ENCODE measurements at regions not wholly inside any gene's neighbourhood (a gene's known extent, or its start where the extent isn't known, plus 50 kb on each side); places are given as distances from the start of the nearest gene placed in this dataset.
"Not testable (repeated sequence)": the region's sequence is repeated elsewhere in the genome, so short reads cannot be mapped to it uniquely, and the experiment has no call there.

DNA sequence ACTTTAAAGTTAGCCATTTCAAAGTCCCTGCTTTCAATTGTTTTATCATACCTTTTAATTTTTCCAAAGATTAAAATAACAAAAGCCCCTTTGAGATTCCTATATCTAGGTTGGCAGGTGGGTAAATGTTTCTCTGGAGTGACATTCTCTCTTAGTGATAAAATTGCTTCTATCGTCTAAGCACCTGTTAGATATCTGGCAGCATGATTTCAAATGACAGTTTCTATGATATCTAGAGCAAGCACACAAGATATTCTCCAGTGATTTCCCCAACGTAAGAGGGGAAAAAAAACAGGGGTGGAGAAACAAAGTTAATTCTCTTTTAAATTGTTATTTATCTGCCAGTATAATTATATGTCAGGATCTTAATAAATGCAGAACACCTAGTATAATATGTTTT lies 610.2 kb downstream of the DSC3 start:
- no peak for DNase-seq

GRCh38 chr18:30419399-30419798 lies 623.1 kb downstream of the DSC3 start:
- DNase-seq = not testable (repeated sequence)

- no peak for DNase-seq
Measured at GRCh38 chr18:30415903-30416302, 626.6 kb downstream of the DSC3 start.

- no peak for DNase-seq
Measured at GRCh38 chr18:30409120-30409519, 633.4 kb downstream of the DSC3 start.

GRCh38 chr18:30406728-30407127 lies 635.8 kb downstream of the DSC3 start:
- no peak for DNase-seq

DNA sequence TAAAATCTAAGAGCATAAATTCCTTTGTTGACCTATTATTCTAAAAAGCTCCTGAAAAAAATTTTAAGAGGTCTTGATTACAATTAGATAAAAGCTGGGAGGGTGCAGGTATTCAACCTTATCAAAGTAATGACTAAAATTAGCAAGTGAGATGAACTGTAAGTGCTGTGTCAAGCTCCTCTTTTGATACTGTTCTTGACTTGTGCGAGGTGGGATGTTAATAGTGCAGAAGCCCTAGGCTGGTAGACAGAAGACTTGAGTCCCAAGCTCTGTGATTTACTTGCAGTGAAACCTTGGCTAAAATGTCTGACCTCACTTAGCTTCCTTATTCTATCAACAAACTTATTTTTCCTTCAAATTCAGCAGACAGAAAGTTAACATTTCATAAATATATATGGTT lies 637.5 kb downstream of the DSC3 start:
- no peak for DNase-seq

GRCh38 chr18:30404422-30404821 lies 638.1 kb downstream of the DSC3 start:
- no peak for DNase-seq

DNA sequence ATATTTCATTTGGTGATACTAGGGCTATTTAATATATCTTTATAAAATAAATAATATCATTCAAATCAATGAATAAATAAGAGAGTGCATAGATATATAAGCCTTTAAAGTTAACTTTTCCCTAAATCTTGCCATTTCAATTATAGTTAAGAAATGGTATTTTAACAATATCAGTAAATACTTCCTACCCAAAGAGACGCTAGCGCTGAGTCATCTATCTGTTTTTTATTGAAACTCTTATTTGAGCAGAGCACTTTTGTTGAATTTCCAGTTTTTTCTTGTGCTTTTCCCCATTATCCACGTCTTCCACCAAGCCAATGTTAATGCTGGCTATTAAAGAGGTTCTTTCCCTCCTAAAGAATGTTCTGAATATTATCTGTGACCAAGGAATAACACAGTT lies 639.3 kb downstream of the DSC3 start:
- DNase-seq = no peak

DNA sequence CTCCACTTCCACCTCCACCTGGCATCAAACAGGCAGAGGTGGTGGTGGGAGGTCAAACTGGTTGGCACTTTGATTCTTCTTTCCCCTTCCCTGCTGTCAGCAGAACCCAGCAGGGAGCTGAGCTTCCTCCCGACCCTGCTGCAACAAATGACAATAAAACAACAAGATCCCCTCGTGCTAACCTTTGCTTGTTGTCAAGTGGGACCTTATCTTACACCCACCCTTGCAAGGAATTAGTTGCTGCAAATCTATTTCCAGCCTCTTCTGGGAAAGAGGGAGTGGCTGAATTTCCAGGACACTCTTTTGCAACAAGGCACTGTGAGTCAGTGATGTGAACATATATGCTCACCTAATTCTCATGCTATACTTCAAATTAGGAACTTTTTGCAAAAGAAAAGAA lies 655.1 kb downstream of the DSC3 start:
- no peak for DNase-seq

DNA sequence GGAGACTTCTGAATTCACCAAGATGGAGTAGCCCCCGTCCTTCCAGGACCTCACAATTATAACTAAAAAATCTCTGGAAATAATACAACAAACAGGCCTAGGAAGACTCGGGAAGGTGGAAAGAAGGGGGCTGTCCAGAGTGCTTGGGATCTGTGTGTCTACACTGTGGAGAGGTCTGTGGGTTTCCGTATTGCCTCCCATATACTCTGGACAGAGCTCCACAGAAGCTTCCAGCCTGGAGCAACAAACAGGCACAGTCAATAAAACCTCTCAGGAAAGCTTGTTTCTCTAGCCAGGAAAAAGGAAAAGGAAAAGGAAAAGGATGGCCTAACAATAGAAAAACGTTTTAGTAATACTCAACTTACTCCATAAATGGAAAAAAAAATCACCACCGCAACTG lies 655.9 kb downstream of the DSC3 start:
- DNase-seq = no peak

DNA sequence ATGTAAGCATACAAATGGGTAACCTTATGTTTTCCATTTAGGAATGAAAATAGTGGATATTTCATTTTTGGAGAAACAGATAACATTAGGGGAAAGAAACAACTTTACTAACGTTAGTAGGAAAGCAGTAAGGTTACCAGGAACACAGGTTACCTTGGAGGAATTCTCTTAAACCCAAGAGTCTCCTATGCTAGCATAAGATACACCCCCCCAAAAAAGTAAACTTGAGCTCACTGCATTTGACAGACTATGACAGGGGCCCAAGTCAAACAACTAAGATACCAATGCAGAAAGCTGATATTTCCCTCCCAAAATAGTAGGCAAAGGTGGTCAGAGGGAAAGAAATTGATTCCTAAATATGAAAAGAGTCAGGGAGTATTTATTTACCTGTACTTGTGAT lies 656.9 kb downstream of the DSC3 start:
- no peak for DNase-seq

DNA sequence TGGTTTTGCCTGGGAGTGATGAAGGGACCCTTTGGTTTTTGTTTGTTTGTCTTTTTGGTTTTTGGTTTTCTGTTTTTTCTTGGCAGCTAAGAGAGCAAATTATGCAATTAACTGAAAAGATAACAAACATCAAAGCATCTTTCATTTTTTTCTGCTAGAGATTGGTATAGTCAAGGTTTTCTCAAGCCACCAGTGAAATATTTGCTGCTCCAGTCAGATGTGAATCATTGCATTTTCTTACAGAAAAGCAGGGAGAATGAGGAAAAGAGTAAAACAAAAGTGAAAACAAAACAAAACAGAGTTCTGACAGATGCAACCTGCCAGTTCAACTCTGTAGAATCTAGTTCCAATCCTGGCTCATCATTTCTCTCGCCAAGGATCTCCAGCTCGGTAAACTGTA lies 660.7 kb downstream of the DSC3 start:
- no peak for DNase-seq

- no peak for DNase-seq
Measured at GRCh38 chr18:30378097-30378496, 664.4 kb downstream of the DSC3 start.

- DNase-seq = no peak
Measured at GRCh38 chr18:30376515-30376914, 666.0 kb downstream of the DSC3 start.

- DNase-seq = no peak
Measured at GRCh38 chr18:30361864-30362540, 680.5 kb downstream of the DSC3 start.

DNA sequence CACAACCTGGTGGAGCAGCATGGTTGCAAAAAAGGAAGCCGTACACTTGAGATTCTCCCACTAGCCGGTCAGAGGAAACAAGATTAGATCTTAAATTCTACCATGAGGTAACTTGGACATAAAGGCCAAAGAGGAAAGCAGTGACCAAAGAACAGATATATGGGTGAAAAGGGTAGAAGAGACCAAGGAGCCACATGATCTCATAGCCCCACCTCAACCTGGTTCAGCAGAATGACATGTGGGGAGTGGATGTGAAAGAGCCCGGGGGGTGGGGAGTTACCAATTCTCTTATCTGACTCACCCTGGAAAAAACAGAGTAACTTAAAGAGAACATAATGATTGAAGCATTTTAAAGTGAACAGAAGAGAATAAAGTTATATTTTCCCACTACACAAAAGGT lies 683.0 kb downstream of the DSC3 start:
- DNase-seq = no peak

GRCh38 chr18:30358555-30358954 lies 684.0 kb downstream of the DSC3 start:
- DNase-seq = no peak

DNA sequence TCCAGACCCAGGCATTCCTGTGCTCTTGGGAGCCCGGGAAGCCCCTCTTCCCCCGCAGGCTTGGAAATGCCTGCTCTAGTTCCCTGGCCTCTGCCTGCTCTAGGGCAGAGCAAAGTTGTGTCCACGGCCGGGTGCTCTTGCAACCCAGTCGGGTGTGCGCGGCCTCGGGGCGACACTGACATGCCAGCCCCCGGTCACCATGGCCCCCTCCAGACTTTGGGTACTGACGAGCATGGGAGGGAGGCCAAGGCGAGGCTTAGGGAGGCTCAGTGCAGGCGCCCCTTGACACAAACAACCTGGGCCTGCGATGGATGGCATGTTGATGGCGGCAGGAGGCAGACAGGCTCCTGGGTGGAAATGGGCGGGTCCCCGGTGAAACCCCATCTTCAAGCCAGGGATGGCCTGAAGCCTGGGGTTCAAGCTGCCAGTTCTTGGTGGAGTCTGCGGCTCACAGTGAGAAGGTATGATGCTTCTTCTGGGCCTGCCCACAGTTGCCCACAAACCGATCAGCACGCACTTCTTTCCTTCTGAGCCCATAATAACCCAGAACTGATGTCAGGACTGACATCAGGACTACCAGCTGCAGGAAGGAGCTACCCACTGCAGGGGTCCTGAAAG lies 689.9 kb downstream of the DSC3 start:
- DNase-seq = no peak

- DNase-seq = no peak
Measured at GRCh38 chr18:30350263-30350662, 692.3 kb downstream of the DSC3 start.

- no peak for DNase-seq
Measured at GRCh38 chr18:30343090-30343489, 699.5 kb downstream of the DSC3 start.

GRCh38 chr18:30342675-30343074 lies 699.9 kb downstream of the DSC3 start:
- DNase-seq = no peak

- DNase-seq = no peak
Measured at GRCh38 chr18:30334781-30335180, 707.8 kb downstream of the DSC3 start.

- no peak for DNase-seq
Measured at GRCh38 chr18:30333310-30333709, 709.2 kb downstream of the DSC3 start.

DNA sequence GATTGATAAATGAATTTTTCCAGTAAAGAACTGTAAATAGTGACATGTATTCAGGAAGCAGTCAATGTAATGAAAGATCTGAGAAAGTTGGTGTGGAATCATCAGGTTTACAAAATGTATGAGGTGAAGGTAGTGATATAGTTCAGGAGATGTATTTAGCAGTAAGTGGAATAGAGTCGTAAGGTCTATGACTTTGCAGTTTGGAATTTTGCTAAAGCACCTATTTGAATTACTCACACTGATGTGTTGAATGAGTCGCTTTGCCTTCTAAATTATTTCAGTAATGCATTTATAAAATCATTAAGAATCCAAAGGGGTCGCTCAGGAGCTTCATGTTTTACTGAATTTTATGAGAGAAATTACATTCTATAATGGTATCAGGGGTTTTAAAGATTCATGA lies 713.7 kb downstream of the DSC3 start:
- DNase-seq = no peak

GRCh38 chr18:30302181-30302580 lies 740.4 kb downstream of the DSC3 start:
- DNase-seq = no peak
